ENCODE measurements at regions not wholly inside any gene's neighbourhood (a gene's known extent, or its start where the extent isn't known, plus 50 kb on each side); places are given as distances from the start of the nearest gene placed in this dataset.

DNA sequence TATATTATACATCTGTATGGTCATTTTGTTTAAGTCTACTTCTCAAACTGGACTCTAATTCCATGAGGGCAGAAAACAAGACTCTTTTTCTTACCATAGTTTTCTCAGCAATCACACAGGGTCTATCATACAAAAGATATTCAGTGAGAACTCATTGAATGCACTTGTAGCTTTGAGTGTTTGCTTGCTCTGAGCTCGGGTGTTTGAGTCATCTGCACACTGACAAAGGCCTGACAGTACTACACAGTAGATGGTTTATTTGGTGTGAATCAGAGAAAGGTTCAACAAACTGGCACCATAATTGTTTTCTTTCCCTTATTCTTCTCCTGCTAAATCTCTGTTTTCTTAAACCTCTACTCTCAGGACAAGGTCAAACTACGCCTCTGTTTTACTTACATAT lies 586.4 kb downstream of the LMO7 start:
- CTCF ChIA-PET = no interaction called here
- no peak for DNase-seq (ENCODE audit: low read depth, low spot score)
- POLR2A ChIA-PET = no interaction called here

GRCh38 chr13:76216729-76217128 lies 580.6 kb downstream of the LMO7 start:
- CTCF ChIA-PET = no interaction called here
- TF ChIP-seq CTCF (IDR thresholded peaks at IDR 0.05; ENCODE audit: insufficient read depth, low read length, missing control alignments) = no peak
- no peak for DNase-seq (ENCODE audit: low read depth, low spot score)
- no peak overlapping the region for H3K4me3 ChIP-seq (ENCODE audit: low read depth, low read length)
- POLR2A ChIA-PET = no interaction called here

More for the DNA sequence above, 586.4 kb downstream of the LMO7 start:
- TF ChIP-seq CTCF (IDR thresholded peaks at IDR 0.05; ENCODE audit: insufficient read depth, low read length, missing control alignments) = no peak
- H3K4me3 ChIP-seq (ENCODE audit: low read depth, low read length) = no peak overlapping the region

DNA sequence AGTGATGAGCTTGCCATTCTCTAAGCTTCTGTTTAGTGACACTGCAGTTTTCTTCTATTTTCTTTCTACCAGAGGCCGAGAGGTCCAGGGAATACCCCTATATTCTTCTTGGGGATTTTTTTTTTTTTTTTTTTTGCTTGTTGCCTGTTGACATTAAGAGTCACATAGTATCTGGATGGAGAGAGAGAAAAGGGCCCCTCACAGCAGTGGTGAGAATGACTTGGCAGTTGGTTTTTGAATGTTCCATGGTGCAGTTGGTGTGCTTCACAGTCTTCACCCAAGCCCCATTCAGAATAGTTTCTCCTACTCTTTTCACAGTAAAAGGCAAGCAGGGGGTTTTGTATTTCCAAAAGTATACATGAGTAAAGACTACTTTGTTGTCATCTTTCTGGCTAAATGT lies 577.9 kb downstream of the LMO7 start:
- no peak for DNase-seq (ENCODE audit: low read depth, low spot score)
- ChIA-PET CTCF (no interaction called here), POLR2A (no interaction called here)
- H3K4me3 ChIP-seq (ENCODE audit: low read depth, low read length) = no peak overlapping the region
- TF ChIP-seq CTCF (IDR thresholded peaks at IDR 0.05; ENCODE audit: insufficient read depth, low read length, missing control alignments) = no peak

DNA sequence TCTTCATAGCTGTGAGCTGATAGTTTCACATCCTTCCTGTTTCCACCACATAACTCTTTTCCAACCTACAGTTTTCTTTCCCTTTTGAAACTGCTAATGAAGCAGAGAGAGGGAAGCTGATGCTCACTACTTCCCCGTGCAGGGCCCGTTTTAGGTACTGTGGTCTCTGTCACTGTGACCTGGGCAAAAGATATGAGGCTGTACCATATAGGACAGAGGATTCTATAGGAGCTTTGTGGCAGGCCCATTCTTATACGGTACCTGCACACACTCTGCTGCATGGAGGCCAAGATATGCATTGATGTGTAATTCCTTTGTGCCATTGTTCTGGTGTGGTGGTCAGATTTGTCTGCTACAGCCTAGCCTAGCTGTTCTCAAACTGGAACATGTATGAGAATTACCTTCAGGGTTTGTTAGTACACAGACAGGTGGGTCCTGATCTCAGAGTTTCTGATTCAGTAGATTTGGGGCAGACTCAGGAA lies 577.3 kb downstream of the LMO7 start:
- ChIA-PET POLR2A (no interaction called here), CTCF (no interaction called here)
- no peak overlapping the region for H3K4me3 ChIP-seq (ENCODE audit: low read depth, low read length)
- no peak for TF ChIP-seq CTCF (IDR thresholded peaks at IDR 0.05; ENCODE audit: insufficient read depth, low read length, missing control alignments)
- DNase-seq (ENCODE audit: low read depth, low spot score) = no peak

DNA sequence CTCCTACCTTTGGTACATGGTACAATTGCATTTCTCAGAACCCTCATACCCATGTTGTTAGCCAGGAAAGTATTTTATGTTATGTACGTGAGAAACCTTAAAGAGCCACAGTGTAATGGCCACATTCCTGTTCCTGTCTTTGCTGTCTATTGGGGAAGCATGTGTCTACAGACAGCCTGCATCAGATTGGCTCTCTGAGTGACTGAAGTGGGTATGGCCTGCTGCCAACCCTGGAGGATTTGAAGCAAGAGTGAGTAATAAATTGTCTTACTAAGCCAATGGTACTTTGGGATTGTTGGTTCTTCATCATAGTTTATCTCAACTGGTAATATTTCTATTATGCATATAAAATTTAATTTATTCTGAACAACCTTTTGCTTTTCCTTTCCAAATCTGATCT lies 574.1 kb downstream of the LMO7 start:
- TF ChIP-seq CTCF (IDR thresholded peaks at IDR 0.05; ENCODE audit: insufficient read depth, low read length, missing control alignments) = no peak
- POLR2A ChIA-PET = no interaction called here
- CTCF ChIA-PET = no interaction called here

DNA sequence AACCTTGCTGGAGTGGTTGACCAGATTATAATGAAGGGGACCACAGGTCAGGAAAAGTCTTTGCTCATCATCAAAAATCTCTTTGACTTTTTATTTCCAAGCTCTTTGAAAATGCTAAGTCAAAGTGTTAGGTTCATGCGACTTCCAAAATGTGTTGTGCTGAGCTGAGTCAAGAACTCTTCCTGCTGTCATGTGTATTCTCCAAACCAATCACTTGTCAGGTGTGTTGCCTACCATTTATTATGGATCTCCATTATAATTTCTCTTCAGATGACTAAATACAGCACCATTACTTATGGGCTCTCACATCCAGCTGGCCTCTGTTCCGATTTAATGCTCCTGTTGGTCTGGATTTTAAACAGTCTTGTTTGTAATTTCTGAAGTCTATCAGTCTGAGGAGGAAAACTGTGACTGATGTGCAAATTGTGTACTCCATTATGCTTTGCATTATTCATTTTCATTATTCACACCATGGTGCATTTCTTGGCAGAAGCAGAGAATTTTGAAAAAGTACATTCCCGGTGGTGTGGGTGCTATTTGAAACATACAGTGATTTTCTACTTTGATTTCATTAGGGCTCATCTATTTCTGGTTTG lies 562.5 kb downstream of the LMO7 start:
- no peak for DNase-seq (ENCODE audit: low read depth, low spot score)
- TF ChIP-seq CTCF (IDR thresholded peaks at IDR 0.05; ENCODE audit: insufficient read depth, low read length, missing control alignments) = no peak
- ChIA-PET POLR2A (no interaction called here), CTCF (no interaction called here)
- no peak overlapping the region for H3K4me3 ChIP-seq (ENCODE audit: low read depth, low read length)

More for the DNA sequence above, 574.1 kb downstream of the LMO7 start:
- no peak overlapping the region for H3K4me3 ChIP-seq (ENCODE audit: low read depth, low read length)
- no peak for DNase-seq (ENCODE audit: low read depth, low spot score)

Data from AG04449 (cell line).